Brain microvascular endothelial cell (primary cell): ENCODE measurements at regions not wholly inside any gene's neighbourhood (a gene's known extent, or its start where the extent isn't known, plus 50 kb on each side); places are given as distances from the start of the nearest gene placed in this dataset.
A peak's percentile ranks its signal among the peaks of the same experiment; 100 is the strongest.

Experiments used
- DNase-seq: peaks from one replicate; pipeline ENCODE4 v3.0.0-alpha.2; 2020
- H3K27ac ChIP-seq: fragments of 250-450 bp; sonication (Bioruptor Pico); 2 replicates; pipeline ENCODE4 v1.5.1; 2020; ENCODE audit warnings: mild to moderate bottlenecking, moderate library complexity
- H3K27me3 ChIP-seq: fragments of 250-450 bp; sonication (Bioruptor Pico); replicated peaks from 2 replicates; pipeline ENCODE4 v1.5.1; 2020; ENCODE audit warnings: mild to moderate bottlenecking
- H3K36me3 ChIP-seq: fragments of 250-450 bp; sonication (Bioruptor Pico); replicated peaks from 2 replicates; pipeline ENCODE4 v1.5.1; 2020; ENCODE audit warnings: mild to moderate bottlenecking
- H3K4me3 ChIP-seq: 2 replicates; pipeline ENCODE4 v1.5.1; 2011; ENCODE audit warnings: low read depth, mild to moderate bottlenecking, control low read depth, low read length, moderate library complexity
- in situ Hi-C: cut with HindIII; loops from 2 replicates; pipeline ENCODE4 v1.10.0; 2017; ENCODE audit warnings: low sequenced_read_pairs, low pct_ligation_motif_present
- TF ChIP-seq, protein P1 (sequence below): IDR thresholded peaks from 2 replicates; pipeline ENCODE4 v1.5.1; 2011; ENCODE audit warnings: low read depth, mild to moderate bottlenecking, moderate library complexity, low read length, control low read depth, inconsistent platforms; ENCODE audit errors: missing control alignments

DNA sequence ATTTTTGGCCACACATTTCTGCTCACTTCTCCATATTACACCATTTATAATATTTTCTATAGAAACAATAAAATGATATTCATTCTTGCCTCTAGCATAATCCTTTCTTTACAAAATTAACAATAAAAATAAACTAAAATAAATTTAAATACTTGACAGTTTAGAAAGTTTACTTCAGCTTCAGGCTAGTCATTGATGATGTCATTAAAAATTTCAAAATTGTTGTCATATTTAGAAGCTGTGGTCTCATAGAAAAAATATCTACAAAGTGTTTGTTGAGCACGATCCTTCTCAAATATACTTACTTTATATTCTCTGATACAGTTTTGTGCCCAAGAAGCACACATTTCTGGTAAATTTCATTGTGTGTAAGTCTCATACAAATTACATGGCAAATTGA is 717.4 kb upstream of the CITED2 start:
- no peak for DNase-seq
- TF ChIP-seq, protein P1, sequence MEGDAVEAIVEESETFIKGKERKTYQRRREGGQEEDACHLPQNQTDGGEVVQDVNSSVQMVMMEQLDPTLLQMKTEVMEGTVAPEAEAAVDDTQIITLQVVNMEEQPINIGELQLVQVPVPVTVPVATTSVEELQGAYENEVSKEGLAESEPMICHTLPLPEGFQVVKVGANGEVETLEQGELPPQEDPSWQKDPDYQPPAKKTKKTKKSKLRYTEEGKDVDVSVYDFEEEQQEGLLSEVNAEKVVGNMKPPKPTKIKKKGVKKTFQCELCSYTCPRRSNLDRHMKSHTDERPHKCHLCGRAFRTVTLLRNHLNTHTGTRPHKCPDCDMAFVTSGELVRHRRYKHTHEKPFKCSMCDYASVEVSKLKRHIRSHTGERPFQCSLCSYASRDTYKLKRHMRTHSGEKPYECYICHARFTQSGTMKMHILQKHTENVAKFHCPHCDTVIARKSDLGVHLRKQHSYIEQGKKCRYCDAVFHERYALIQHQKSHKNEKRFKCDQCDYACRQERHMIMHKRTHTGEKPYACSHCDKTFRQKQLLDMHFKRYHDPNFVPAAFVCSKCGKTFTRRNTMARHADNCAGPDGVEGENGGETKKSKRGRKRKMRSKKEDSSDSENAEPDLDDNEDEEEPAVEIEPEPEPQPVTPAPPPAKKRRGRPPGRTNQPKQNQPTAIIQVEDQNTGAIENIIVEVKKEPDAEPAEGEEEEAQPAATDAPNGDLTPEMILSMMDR = no peak
- in situ Hi-C loops = no loop called here

GRCh38 chr6:140090871-140091270 is 716.4 kb upstream of the CITED2 start:
- no peaks in the 10 kb centered on the region for H3K36me3 ChIP-seq
- DNase-seq = no peak
- TF ChIP-seq, protein P1 = no peak
- H3K4me3 ChIP-seq = no peak overlapping the region
- in situ Hi-C loops = no loop called here
- H3K27ac ChIP-seq = no peak overlapping the region
- no peaks in the 10 kb centered on the region for H3K27me3 ChIP-seq

More for the DNA sequence above, 717.4 kb upstream of the CITED2 start:
- Histone ChIP-seq H3K4me3 (no peak overlapping the region), H3K27me3 (no peaks in the 10 kb centered on the region), H3K36me3 (no peaks in the 10 kb centered on the region), H3K27ac (no peak overlapping the region)

- TF ChIP-seq, protein P1 = no peak
- no peak for DNase-seq
- Histone ChIP-seq H3K27me3 (no peaks in the 10 kb centered on the region), H3K36me3 (no peaks in the 10 kb centered on the region), H3K4me3 (no peak overlapping the region), H3K27ac (no peak overlapping the region)
- in situ Hi-C loops = no loop called here
These were observed 708.9 kb upstream of the CITED2 start for GRCh38 chr6:140083375-140083774.

GRCh38 chr6:140082867-140083297 is 708.4 kb upstream of the CITED2 start:
- in situ Hi-C loops = no loop called here
- Histone ChIP-seq H3K4me3 (no peak overlapping the region), H3K27me3 (no peaks in the 10 kb centered on the region), H3K27ac (no peak overlapping the region), H3K36me3 (no peaks in the 10 kb centered on the region)
- DNase-seq = peak; percentile 46
- TF ChIP-seq, protein P1 = no peak

- no peak overlapping the region for H3K4me3 ChIP-seq
- no peaks in the 10 kb centered on the region for H3K36me3 ChIP-seq
- in situ Hi-C loops = no loop called here
- peak overlapping the region; percentile 88 for H3K27ac ChIP-seq
- DNase-seq = peak; percentile 90
- no peaks in the 10 kb centered on the region for H3K27me3 ChIP-seq
- TF ChIP-seq, protein P1 = no peak
These were observed 704.9 kb upstream of the CITED2 start for GRCh38 chr6:140079328-140079727.

DNA sequence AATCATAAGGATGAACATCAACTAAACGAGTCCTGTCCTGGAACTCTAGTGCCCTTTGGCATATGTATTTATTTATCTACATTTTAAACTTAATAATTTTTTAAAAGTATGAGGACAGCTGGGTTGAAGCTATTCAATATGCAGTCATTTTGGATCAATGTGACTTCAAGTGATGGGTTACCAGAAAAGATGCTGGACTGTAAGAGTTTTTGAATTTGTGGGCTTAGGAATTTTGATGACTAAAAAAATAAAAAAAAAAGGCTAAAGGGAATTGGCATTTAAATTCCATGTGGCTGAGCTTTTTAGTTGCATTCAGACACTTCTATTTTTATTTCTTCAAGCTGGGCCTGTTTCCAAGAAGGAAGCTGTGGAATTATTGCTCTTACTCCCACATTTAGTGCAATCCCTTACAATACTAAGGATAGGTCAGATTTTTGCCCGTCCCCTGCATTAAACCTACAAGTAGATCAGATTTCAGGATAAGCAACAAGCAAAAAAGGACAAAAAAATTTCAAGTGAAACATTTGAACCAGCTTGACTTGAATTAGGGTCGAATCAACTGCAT is 704.2 kb upstream of the CITED2 start:
- Histone ChIP-seq H3K4me3 (no peak overlapping the region), H3K27me3 (no peaks in the 10 kb centered on the region), H3K36me3 (no peaks in the 10 kb centered on the region), H3K27ac (peak overlapping the region; percentile 88)
- in situ Hi-C loops = no loop called here
- peak; percentile 79 for DNase-seq
- TF ChIP-seq, protein P1 = no peak
